ENCODE measurements at regions not wholly inside any gene's neighbourhood (a gene's known extent, or its start where the extent isn't known, plus 50 kb on each side); places are given as distances from the start of the nearest gene placed in this dataset.

DNA sequence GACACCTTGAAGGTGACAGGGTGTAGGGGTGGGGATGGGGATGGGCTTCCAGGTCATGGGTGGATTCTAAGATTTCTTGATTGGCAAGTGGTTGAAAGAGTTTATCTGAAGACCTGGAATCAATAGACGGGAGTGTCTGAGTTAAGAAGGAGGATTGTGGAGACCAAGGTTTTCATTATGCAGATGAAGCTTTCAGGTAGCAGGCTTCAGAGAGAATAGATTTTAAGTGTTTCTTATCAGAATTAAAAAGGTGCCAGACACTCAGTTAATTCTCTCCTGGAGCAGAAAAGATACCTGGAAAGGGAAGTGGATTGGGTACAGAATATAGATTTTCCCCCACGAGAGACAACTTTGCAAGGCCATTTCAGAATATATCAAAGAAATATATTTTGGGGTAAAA, 211.7 kb upstream of the PRICKLE1 start (continued):
- TF ChIP-seq, protein P1, sequence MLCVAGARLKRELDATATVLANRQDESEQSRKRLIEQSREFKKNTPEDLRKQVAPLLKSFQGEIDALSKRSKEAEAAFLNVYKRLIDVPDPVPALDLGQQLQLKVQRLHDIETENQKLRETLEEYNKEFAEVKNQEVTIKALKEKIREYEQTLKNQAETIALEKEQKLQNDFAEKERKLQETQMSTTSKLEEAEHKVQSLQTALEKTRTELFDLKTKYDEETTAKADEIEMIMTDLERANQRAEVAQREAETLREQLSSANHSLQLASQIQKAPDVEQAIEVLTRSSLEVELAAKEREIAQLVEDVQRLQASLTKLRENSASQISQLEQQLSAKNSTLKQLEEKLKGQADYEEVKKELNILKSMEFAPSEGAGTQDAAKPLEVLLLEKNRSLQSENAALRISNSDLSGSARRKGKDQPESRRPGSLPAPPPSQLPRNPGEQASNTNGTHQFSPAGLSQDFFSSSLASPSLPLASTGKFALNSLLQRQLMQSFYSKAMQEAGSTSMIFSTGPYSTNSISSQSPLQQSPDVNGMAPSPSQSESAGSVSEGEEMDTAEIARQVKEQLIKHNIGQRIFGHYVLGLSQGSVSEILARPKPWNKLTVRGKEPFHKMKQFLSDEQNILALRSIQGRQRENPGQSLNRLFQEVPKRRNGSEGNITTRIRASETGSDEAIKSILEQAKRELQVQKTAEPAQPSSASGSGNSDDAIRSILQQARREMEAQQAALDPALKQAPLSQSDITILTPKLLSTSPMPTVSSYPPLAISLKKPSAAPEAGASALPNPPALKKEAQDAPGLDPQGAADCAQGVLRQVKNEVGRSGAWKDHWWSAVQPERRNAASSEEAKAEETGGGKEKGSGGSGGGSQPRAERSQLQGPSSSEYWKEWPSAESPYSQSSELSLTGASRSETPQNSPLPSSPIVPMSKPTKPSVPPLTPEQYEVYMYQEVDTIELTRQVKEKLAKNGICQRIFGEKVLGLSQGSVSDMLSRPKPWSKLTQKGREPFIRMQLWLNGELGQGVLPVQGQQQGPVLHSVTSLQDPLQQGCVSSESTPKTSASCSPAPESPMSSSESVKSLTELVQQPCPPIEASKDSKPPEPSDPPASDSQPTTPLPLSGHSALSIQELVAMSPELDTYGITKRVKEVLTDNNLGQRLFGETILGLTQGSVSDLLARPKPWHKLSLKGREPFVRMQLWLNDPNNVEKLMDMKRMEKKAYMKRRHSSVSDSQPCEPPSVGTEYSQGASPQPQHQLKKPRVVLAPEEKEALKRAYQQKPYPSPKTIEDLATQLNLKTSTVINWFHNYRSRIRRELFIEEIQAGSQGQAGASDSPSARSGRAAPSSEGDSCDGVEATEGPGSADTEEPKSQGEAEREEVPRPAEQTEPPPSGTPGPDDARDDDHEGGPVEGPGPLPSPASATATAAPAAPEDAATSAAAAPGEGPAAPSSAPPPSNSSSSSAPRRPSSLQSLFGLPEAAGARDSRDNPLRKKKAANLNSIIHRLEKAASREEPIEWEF (IDR thresholded peaks at IDR 0.05; ENCODE audit: insufficient replicate concordance, low read depth, low read length) = no peak
- TF ChIP-seq IKZF1 (conservative IDR thresholded peaks at IDR 0.05) (no peak), E2F4 (IDR thresholded peaks at IDR 0.05; ENCODE audit: low read depth, low read length) (no peak), USF1 (IDR thresholded peaks at IDR 0.05; ENCODE audit: borderline replicate concordance, extremely low read length, insufficient read depth, low read depth, low read length) (no peak), SKIL (IDR thresholded peaks at IDR 0.05; ENCODE audit: low read depth, poor library complexity, severe bottlenecking) (no peak)

All from GM12878 (cell line).